ENCODE measurements at regions not wholly inside any gene's neighbourhood (a gene's known extent, or its start where the extent isn't known, plus 50 kb on each side); places are given as distances from the start of the nearest gene placed in this dataset.

- Mint-ChIP-seq H3K4me1 (ENCODE audit: unreplicated experiment) (peaks cover 14% of the 10 kb centered on the region), H3K4me3 (ENCODE audit: unreplicated experiment) (no peak overlapping the region), H3K27ac (ENCODE audit: unreplicated experiment) (no peak overlapping the region), H3K27me3 (ENCODE audit: unreplicated experiment) (no peaks in the 10 kb centered on the region), H3K36me3 (ENCODE audit: unreplicated experiment) (no peaks in the 10 kb centered on the region), H3K9me3 (ENCODE audit: unreplicated experiment) (no peaks in the 10 kb centered on the region)
- no peak for TF ChIP-seq CTCF (IDR thresholded peaks at IDR 0.05)
- DNase-seq (ENCODE audit: extremely low spot score, unreplicated experiment) = no peak
Measured at GRCh38 chr6:91716361-91716760, 1129.5 kb upstream of the MAP3K7 start.

- no peak for DNase-seq (ENCODE audit: extremely low spot score, unreplicated experiment)
- Mint-ChIP-seq H3K4me3 (ENCODE audit: unreplicated experiment) (no peak overlapping the region), H3K27me3 (ENCODE audit: unreplicated experiment) (no peaks in the 10 kb centered on the region), H3K36me3 (ENCODE audit: unreplicated experiment) (no peaks in the 10 kb centered on the region), H3K9me3 (ENCODE audit: unreplicated experiment) (no peaks in the 10 kb centered on the region), H3K4me1 (ENCODE audit: unreplicated experiment) (peaks cover 14% of the 10 kb centered on the region), H3K27ac (ENCODE audit: unreplicated experiment) (no peak overlapping the region)
- no peak for TF ChIP-seq CTCF (IDR thresholded peaks at IDR 0.05)
Measured at GRCh38 chr6:91715171-91715805, 1128.4 kb upstream of the MAP3K7 start.

- TF ChIP-seq CTCF (IDR thresholded peaks at IDR 0.05) = no peak
- no peak overlapping the region for H3K27ac Mint-ChIP-seq (ENCODE audit: unreplicated experiment)
- no peak for DNase-seq (ENCODE audit: extremely low spot score, unreplicated experiment)
- no peaks in the 10 kb centered on the region for H3K9me3 Mint-ChIP-seq (ENCODE audit: unreplicated experiment)
- H3K4me1 Mint-ChIP-seq (ENCODE audit: unreplicated experiment) = peaks cover 12% of the 10 kb centered on the region
- H3K4me3 Mint-ChIP-seq (ENCODE audit: unreplicated experiment) = no peak overlapping the region
- H3K36me3 Mint-ChIP-seq (ENCODE audit: unreplicated experiment) = no peaks in the 10 kb centered on the region
- no peaks in the 10 kb centered on the region for H3K27me3 Mint-ChIP-seq (ENCODE audit: unreplicated experiment)
Measured at GRCh38 chr6:91713911-91714310, 1127.0 kb upstream of the MAP3K7 start.

- no peak for TF ChIP-seq CTCF (IDR thresholded peaks at IDR 0.05)
- no peaks in the 10 kb centered on the region for H3K27me3 Mint-ChIP-seq (ENCODE audit: unreplicated experiment)
- no peaks in the 10 kb centered on the region for H3K36me3 Mint-ChIP-seq (ENCODE audit: unreplicated experiment)
- H3K4me3 Mint-ChIP-seq (ENCODE audit: unreplicated experiment) = no peak overlapping the region
- H3K4me1 Mint-ChIP-seq (ENCODE audit: unreplicated experiment) = peaks cover 1% of the 10 kb centered on the region
- H3K27ac Mint-ChIP-seq (ENCODE audit: unreplicated experiment) = no peak overlapping the region
- no peaks in the 10 kb centered on the region for H3K9me3 Mint-ChIP-seq (ENCODE audit: unreplicated experiment)
- DNase-seq (ENCODE audit: extremely low spot score, unreplicated experiment) = no peak
Measured at GRCh38 chr6:91711518-91711917, 1124.6 kb upstream of the MAP3K7 start.

GRCh38 chr6:91710342-91710741 is 1123.5 kb upstream of the MAP3K7 start:
- Mint-ChIP-seq H3K27ac (ENCODE audit: unreplicated experiment) (no peak overlapping the region), H3K4me1 (ENCODE audit: unreplicated experiment) (peaks cover 1% of the 10 kb centered on the region), H3K9me3 (ENCODE audit: unreplicated experiment) (no peaks in the 10 kb centered on the region), H3K27me3 (ENCODE audit: unreplicated experiment) (no peaks in the 10 kb centered on the region), H3K4me3 (ENCODE audit: unreplicated experiment) (no peak overlapping the region), H3K36me3 (ENCODE audit: unreplicated experiment) (no peaks in the 10 kb centered on the region)
- no peak for DNase-seq (ENCODE audit: extremely low spot score, unreplicated experiment)
- no peak for TF ChIP-seq CTCF (IDR thresholded peaks at IDR 0.05)

All from osteocyte (in vitro differentiated cells).